GM21825 (cell line): ENCODE measurements at regions not wholly inside any gene's neighbourhood (a gene's known extent, or its start where the extent isn't known, plus 50 kb on each side); places are given as distances from the start of the nearest gene placed in this dataset.
"Not testable (repeated sequence)": the region's sequence is repeated elsewhere in the genome, so short reads cannot be mapped to it uniquely, and the experiment has no call there.

Experiments used
- ATAC-seq: cut with Tn5 transposase; IDR thresholded peaks from one replicate; pipeline ENCODE4 v1.9.1; 2021; ENCODE audit warnings: mild to moderate bottlenecking, moderate library complexity; ENCODE audit not compliant: unreplicated experiment

GRCh38 chr16:64736857-64737256 is 385.0 kb downstream of the CDH11 start:
- no peak for ATAC-seq

- no peak for ATAC-seq
These were observed 390.0 kb downstream of the CDH11 start for GRCh38 chr16:64731891-64732290.

GRCh38 chr16:64730261-64730660 is 391.6 kb downstream of the CDH11 start:
- ATAC-seq = no peak

GRCh38 chr16:64724339-64724738 is 397.5 kb downstream of the CDH11 start:
- no peak for ATAC-seq

- no peak for ATAC-seq
These were observed 403.4 kb downstream of the CDH11 start for GRCh38 chr16:64718486-64718885.

GRCh38 chr16:64717871-64718270 is 404.0 kb downstream of the CDH11 start:
- ATAC-seq = no peak

- ATAC-seq = no peak
These were observed 406.2 kb downstream of the CDH11 start for GRCh38 chr16:64715624-64716023.

GRCh38 chr16:64712026-64712425 is 409.8 kb downstream of the CDH11 start:
- ATAC-seq = no peak

GRCh38 chr16:64711596-64711995 is 410.3 kb downstream of the CDH11 start:
- no peak for ATAC-seq

- no peak for ATAC-seq
These were observed 410.8 kb downstream of the CDH11 start for GRCh38 chr16:64711026-64711425.

GRCh38 chr16:64705443-64705842 is 416.4 kb downstream of the CDH11 start:
- ATAC-seq = no peak

- ATAC-seq = no peak
These were observed 417.5 kb downstream of the CDH11 start for GRCh38 chr16:64704386-64704785.

GRCh38 chr16:64702415-64702814 is 419.4 kb downstream of the CDH11 start:
- ATAC-seq = no peak

- ATAC-seq = no peak
These were observed 421.2 kb downstream of the CDH11 start for GRCh38 chr16:64700628-64701027.

- no peak for ATAC-seq
These were observed 425.0 kb downstream of the CDH11 start for GRCh38 chr16:64696866-64697265.

GRCh38 chr16:64695684-64696083 is 426.2 kb downstream of the CDH11 start:
- ATAC-seq = no peak

- ATAC-seq = no peak
These were observed 427.9 kb downstream of the CDH11 start for GRCh38 chr16:64693946-64694345.

- ATAC-seq = no peak
These were observed 434.1 kb downstream of the CDH11 start for GRCh38 chr16:64687786-64688185.

GRCh38 chr16:64687123-64687522 is 434.7 kb downstream of the CDH11 start:
- ATAC-seq = no peak

- no peak for ATAC-seq
These were observed 441.7 kb downstream of the CDH11 start for GRCh38 chr16:64679976-64680690.

- no peak for ATAC-seq
These were observed 452.3 kb downstream of the CDH11 start for GRCh38 chr16:64669573-64669972.

GRCh38 chr16:64667334-64667877 is 454.5 kb downstream of the CDH11 start:
- no peak for ATAC-seq

- ATAC-seq = not testable (repeated sequence)
These were observed 459.6 kb downstream of the CDH11 start for GRCh38 chr16:64662312-64662711.
